Posterior cingulate gyrus (tissue), 11 donors: ENCODE measurements at regions not wholly inside any gene's neighbourhood (a gene's known extent, or its start where the extent isn't known, plus 50 kb on each side); places are given as distances from the start of the nearest gene placed in this dataset.

Experiments used
- DNase-seq, 10 donors: peaks; one replicate each; pipeline versions ENCODE4 v3.0.0 to v3.0.0-alpha.2; 2020 to 2021; ENCODE audit warnings: mixed read lengths in 3 of 10
- intact Hi-C: fragments of 100-400 bp; cut with DNase I; formaldehyde crosslinking; loops from one replicate; pipeline ENCODE4 v1.15.1; 2023

- no peak for DNase-seq
- intact Hi-C loops = no loop called here
Observed at GRCh38 chrX:4193500-4194155, 480.2 kb upstream of the PRKX start.

DNA sequence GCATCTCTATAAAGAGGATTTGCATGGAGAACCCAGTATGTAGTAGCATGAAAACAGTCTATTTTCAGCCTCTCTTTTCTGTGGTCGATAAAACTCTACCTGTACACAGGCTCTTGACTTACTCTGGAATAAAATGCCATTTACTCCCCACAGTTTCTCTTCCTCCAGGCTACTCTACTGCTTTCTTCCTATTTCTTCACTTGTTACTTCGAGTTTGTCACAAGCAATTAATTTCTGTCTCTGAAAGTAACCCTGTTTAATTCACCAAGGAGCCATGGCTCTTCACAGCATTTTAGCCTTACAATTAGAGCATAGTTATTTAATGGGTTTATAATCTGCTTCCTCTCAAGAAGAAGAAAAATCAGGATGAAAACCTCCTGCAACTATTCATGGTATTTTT, 472.9 kb upstream of the PRKX start:
- no peak for DNase-seq
- intact Hi-C loops = no loop called here

DNA sequence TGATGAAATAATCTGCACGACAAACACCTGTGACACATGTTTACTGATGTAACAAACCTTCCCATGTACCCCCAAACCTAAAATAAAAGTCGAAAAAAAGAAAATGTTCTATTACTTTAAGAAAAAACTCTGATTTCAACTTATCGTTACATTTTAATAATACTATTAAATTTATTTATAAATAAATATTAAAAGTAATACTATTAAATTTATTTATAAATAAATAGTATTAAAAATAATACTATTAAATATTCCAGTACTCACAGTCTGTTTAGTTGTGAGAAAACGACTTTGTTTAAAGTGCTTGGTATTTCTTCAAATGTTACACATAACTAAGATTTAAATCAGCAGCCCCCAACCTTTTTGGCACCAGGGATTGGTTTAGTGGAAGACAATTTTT, 471.6 kb upstream of the PRKX start:
- intact Hi-C loops = no loop called here

DNA sequence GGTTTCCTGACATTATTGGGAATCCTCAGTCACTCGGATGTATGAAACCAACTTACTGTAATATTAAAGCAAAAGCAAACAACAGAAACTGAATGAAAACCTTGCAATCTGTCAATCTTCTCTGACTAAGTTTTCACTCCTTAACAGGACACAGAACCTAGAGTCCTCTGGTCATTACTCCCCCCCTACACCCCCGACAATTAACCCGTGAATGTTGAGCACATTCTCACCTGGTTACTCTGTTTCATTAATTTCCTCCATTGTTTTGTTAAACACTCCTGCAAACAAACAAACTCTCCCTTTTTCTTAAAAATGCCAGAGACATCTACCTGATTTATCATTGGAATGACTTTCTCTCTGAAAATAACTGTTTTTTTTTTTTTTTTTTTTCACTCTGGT, 469.0 kb upstream of the PRKX start:
- no peak for DNase-seq
- intact Hi-C loops = no loop called here

More for the DNA sequence above, 471.6 kb upstream of the PRKX start:
- no peak for DNase-seq

GRCh38 chrX:4181782-4182407, 468.4 kb upstream of the PRKX start:
- intact Hi-C loops = no loop called here
- DNase-seq = no peak

GRCh38 chrX:4179031-4179430, 465.6 kb upstream of the PRKX start:
- DNase-seq = no peak
- intact Hi-C loops = no loop called here

DNA sequence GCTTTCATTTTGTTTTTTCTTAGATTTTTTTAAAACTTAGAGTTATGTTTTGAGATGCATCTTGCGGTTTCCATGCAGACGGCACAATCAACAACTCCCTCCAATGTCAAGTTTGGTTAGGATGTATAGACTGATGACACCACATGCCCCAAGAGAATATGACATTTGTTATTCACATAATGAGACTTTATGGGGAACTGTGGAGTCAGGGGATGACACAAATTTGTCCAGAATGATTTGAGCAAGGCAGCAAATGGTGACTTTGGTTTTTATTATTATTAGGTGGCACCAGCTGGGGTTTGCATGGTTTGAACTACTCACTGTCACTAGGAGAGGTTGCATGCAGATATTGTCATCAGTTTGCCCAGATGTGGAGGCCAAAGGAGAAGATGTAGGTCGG, 461.8 kb upstream of the PRKX start:
- no peak for DNase-seq
- intact Hi-C loops = no loop called here

GRCh38 chrX:4173743-4174142, 460.3 kb upstream of the PRKX start:
- intact Hi-C loops = no loop called here
- no peak for DNase-seq

- no peak for DNase-seq
- intact Hi-C loops = no loop called here
Observed at GRCh38 chrX:4151798-4152197, 438.3 kb upstream of the PRKX start.

GRCh38 chrX:4150259-4150658, 436.8 kb upstream of the PRKX start:
- intact Hi-C loops = no loop called here
- DNase-seq = no peak

- DNase-seq = no peak
- intact Hi-C loops = no loop called here
Observed at GRCh38 chrX:4129626-4130025, 416.2 kb upstream of the PRKX start.

- DNase-seq = no peak
- intact Hi-C loops = no loop called here
Observed at GRCh38 chrX:4118666-4119530, 405.4 kb upstream of the PRKX start.

- intact Hi-C loops = no loop called here
- DNase-seq = no peak
Observed at GRCh38 chrX:4110964-4111363, 397.5 kb upstream of the PRKX start.

DNA sequence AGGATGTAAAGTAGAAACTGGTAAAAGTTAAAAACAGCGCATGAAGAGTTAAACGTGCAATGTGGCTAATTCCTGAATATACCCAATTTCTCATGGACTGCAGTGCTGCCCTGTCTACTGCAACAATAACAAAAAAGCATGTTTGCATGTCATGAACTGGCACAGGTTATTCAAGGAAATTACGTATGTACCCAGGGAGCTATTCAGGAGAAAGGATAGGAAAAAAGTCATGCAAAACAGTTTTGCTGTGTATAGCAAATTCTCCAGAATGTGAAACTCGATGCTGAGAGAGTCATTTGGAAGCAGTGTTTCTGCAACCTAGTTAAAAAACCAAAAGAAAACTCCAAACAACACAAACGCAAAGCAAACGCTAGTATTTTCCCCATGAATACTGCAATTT, 381.5 kb upstream of the PRKX start:
- no peak for DNase-seq
- intact Hi-C loops = no loop called here

GRCh38 chrX:4091046-4091760, 377.8 kb upstream of the PRKX start:
- DNase-seq = no peak
- intact Hi-C loops = no loop called here

DNA sequence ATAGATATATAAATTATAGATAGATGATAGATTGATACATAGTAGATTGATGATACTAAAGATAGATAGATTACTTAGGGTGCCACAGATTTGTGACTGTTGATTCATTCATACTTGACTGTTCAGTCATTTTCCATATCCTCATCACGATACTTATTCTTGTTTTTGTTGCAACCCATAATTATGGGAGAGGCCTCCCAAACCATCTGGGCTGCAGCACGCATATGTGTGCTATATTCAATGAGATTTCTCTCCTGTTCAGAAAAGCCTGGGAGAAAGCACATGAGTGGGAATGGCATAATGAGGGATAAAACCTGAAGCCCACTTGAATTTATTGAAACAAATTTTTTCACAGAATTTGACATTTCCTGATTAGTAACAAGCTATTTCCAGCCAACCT, 346.4 kb upstream of the PRKX start:
- intact Hi-C loops = no loop called here
- DNase-seq = no peak

DNA sequence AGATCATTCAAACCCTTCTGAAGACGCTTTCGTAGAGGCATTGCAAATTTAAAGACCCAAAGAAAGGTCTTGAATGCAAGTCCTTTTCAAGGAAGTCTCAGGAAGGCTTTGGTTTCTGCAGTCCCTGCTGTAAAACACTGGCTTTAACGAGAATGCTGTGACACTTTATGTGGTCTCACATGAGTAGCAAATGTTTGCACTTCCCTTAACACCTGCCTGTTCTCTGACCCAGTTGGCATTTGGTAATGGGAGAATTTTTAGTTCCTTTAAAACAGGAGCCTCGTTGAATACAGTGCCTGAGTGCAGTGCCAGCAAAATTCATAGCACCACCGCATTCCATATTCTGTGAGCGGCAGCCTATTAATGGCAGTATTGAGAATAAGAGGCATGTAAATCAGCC, 330.5 kb upstream of the PRKX start:
- intact Hi-C loops = no loop called here

DNA sequence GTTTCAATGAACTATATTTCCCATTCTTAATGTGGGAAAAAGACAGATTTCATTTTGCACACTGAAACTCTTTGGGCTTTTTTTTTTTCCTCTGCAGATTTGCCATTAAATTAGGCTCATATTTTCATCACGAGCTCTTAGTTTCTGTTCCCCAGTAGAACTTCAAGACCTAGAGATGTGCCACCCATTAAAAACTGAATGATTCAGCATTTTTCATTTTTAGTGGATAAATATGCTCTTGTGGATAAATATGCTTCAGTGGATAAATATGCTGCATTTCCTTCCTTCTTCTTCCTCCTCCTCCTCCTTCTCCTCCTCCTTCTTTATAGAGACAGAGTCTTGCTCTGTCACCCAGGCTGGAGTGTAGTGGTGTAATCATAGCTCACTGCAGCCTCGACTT, 322.4 kb upstream of the PRKX start:
- DNase-seq = no peak
- intact Hi-C loops = no loop called here

More for the DNA sequence above, 330.5 kb upstream of the PRKX start:
- DNase-seq = no peak

DNA sequence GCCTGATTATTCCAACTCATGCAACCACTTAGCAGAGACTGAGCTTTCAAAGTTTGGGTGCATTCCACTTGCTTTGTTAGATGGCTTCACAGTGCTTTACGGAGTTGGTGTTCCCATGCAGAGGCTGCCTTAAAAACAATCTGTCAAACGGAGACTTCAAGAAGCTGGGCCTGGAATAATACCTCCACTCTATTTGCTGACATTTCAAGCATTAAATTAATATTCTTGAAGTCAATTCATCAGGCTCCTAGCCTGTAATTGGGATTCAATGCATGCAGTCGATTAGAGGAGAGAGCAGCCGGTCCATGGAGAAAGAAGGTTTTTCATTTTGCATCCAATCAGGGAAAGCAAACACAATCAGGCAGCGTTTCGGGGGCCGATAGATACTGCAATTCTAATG, 314.7 kb upstream of the PRKX start:
- intact Hi-C loops = no loop called here
- no peak for DNase-seq

DNA sequence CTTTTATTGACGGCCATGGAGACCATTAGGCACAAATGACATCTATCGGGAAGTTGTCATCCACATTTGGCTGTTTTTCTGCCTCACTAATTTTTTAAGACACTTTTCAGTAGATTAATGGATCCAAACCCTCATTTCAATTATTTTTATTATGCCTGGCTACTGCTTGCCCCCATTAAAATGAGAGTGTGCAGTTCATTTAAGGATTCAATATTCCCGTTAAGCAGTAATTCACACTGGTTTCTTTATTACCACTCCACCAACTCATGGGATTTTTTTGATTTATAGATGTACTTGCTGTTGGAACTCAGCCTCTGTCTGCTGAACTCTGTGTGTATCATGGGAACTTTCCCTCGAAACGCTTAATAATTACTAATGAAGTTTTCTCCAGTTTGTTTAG, 291.8 kb upstream of the PRKX start:
- no peak for DNase-seq
- intact Hi-C loops = no loop called here

DNA sequence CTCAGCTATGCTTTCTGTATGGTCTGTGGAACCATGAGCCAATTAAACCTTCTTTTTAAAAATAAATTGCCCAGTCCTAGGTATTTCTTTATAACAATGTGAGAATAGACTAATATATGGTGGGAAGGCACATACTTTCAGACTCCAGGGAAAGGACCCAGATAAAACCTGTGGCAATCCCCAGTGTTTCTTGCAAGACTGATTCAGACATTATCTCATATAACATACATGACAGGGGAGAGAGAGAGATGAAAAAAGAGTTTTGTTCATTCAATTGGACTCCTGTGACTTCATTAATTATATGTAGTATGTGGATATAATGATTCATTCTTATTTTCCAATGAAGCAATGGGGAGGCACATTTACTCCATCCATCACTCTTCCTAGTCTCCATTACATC, 291.4 kb upstream of the PRKX start:
- intact Hi-C loops = no loop called here
- no peak for DNase-seq
